ENCODE measurements at regions not wholly inside any gene's neighbourhood (a gene's known extent, or its start where the extent isn't known, plus 50 kb on each side); places are given as distances from the start of the nearest gene placed in this dataset.

GRCh38 chr10:28091913-28092312 is 93.0 kb upstream of the ODAD2 start:
- H3K27ac ChIP-seq (ENCODE audit: extremely low read depth, low read depth, low read length) = no peak overlapping the region
- H3K36me3 ChIP-seq (ENCODE audit: control insufficient read depth in 2 of 2, insufficient read depth in 1 of 2, low read length in 2 of 2) = no peaks in the 10 kb centered on the region
- H3K4me3 ChIP-seq (ENCODE audit: low read depth, low read length) = no peak overlapping the region
- H3K9me3 ChIP-seq (ENCODE audit: control insufficient read depth, insufficient read depth, low read depth, low read length) = no peaks in the 10 kb centered on the region
- ChIA-PET CTCF (interaction anchor here (0.6 kb wide), 1 partner anchor 26 kb away, joined by 6 read pairs; no protein-coding TSS in a partner anchor), POLR2A (no interaction called here)
- no peaks in the 10 kb centered on the region for H3K4me1 ChIP-seq (ENCODE audit: control insufficient read depth, insufficient read depth, low read length)
- TF ChIP-seq ZNF514 (tag by site-specific recombination; IDR thresholded peaks at IDR 0.05) (no peak), ZNF175 (tag by site-specific recombination; IDR thresholded peaks at IDR 0.05) (no peak), TRIM28 (IDR thresholded peaks at IDR 0.05; ENCODE audit: borderline replicate concordance, low read length) (no peak), ZNF544 (tag by site-specific recombination; IDR thresholded peaks at IDR 0.05) (no peak), ZNF704 (tag by site-specific recombination; IDR thresholded peaks at IDR 0.05) (no peak), ZNF654 (tag by site-specific recombination; IDR thresholded peaks at IDR 0.05; ENCODE audit: low read depth) (no peak), ZNF404 (tag by site-specific recombination; IDR thresholded peaks at IDR 0.05) (no peak), ZNF140 (tag by site-specific recombination; IDR thresholded peaks at IDR 0.05) (no peak), ZNF2 (tag by site-specific recombination; IDR thresholded peaks at IDR 0.05) (no peak), WT1 (tag by site-specific recombination; IDR thresholded peaks at IDR 0.05) (no peak), ZNF138 (tag by site-specific recombination; IDR thresholded peaks at IDR 0.05; ENCODE audit: borderline replicate concordance) (no peak), ZNF341 (tag by site-specific recombination; IDR thresholded peaks at IDR 0.05; ENCODE audit: low read depth) (no peak), ELK4 (IDR thresholded peaks at IDR 0.05; ENCODE audit: borderline replicate concordance, low read depth, low read length) (no peak), ZNF830 (tag by site-specific recombination; IDR thresholded peaks at IDR 0.05; ENCODE audit: low read depth) (no peak), ZNF266 (tag by site-specific recombination; IDR thresholded peaks at IDR 0.05; ENCODE audit: low read depth) (no peak), ZNF335 (tag by site-specific recombination; conservative IDR thresholded peaks at IDR 0.05) (no peak), ZNF146 (tag by site-specific recombination; IDR thresholded peaks at IDR 0.05) (no peak), ZBTB44 (tag by site-specific recombination; IDR thresholded peaks at IDR 0.05) (no peak), ZNF202 (tag by site-specific recombination; IDR thresholded peaks at IDR 0.05; ENCODE audit: borderline replicate concordance) (no peak)

GRCh38 chr10:28090506-28090905 is 91.6 kb upstream of the ODAD2 start:
- Histone ChIP-seq H3K4me3 (ENCODE audit: low read depth, low read length) (no peak overlapping the region), H3K36me3 (ENCODE audit: control insufficient read depth in 2 of 2, insufficient read depth in 1 of 2, low read length in 2 of 2) (no peaks in the 10 kb centered on the region), H3K9me3 (ENCODE audit: control insufficient read depth, insufficient read depth, low read depth, low read length) (no peaks in the 10 kb centered on the region), H3K4me1 (ENCODE audit: control insufficient read depth, insufficient read depth, low read length) (no peaks in the 10 kb centered on the region), H3K27ac (ENCODE audit: extremely low read depth, low read depth, low read length) (no peak overlapping the region)
- ChIA-PET POLR2A (no interaction called here), CTCF (interaction anchor here (1.8 kb wide), 1 partner anchor 12 kb away, joined by 5 read pairs; no protein-coding TSS in a partner anchor)
- TF ChIP-seq PATZ1 (tag by site-specific recombination; IDR thresholded peaks at IDR 0.05) = no peak
- no peak for TF ChIP-seq ZFP69B (tag by site-specific recombination; IDR thresholded peaks at IDR 0.05)
- no peak for TF ChIP-seq ZNF23 (tag by site-specific recombination; IDR thresholded peaks at IDR 0.05; ENCODE audit: borderline replicate concordance)
- TF ChIP-seq PBX3 (CRISPR knock-in tag; IDR thresholded peaks at IDR 0.05) = no peak
- TF ChIP-seq PRDM10 (tag by site-specific recombination; IDR thresholded peaks at IDR 0.05) = no peak
- TF ChIP-seq GLIS1 (tag by site-specific recombination; IDR thresholded peaks at IDR 0.05) = no peak
- TF ChIP-seq ZNF544 (tag by site-specific recombination; IDR thresholded peaks at IDR 0.05) = no peak
